ENCODE measurements at regions not wholly inside any gene's neighbourhood (a gene's known extent, or its start where the extent isn't known, plus 50 kb on each side); places are given as distances from the start of the nearest gene placed in this dataset.

DNA sequence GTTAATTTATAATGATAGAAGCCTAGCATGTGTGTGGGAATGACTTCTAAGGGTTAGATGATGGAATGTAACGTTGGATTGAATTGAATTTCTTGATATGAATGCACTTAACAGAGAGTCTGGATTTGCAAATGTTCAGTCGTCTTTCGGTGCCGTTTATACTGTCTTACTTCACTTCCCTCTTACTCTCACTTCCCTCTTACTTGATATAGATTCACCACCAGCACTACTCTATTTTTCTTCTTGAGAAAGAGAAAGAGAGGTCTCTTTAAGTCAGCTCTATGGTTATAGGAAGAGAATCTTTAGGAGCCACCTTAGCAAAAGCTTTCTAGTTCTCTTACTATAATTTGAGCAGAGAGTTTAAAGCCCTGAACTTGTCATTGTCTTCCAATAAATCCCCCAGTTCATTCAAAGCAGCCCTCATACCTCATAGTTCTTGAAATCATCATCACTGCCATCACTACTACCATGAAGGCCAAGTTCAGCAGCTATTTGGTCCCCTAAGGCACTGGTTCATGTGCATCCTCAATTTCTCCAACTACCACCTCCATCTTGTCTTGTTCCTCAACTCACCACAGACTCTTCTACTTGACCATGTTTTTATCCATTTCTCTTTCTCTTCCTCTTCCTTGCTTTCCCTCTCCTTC is 501.7 kb upstream of the TCF4 start:
- H3K4me3 Mint-ChIP-seq: no peak overlapping the region
- peaks cover 7% of the 10 kb centered on the region for H3K4me1 Mint-ChIP-seq
- no peak overlapping the region for H3K27ac Mint-ChIP-seq
- no peaks in the 10 kb centered on the region for H3K9me3 Mint-ChIP-seq
- no peak for DNase-seq (ENCODE audit: low spot score in 2 of 2, unreplicated experiment in 2 of 2)
- H3K27me3 Mint-ChIP-seq (ENCODE audit: low read depth): no peaks in the 10 kb centered on the region
- TF ChIP-seq, protein P1, sequence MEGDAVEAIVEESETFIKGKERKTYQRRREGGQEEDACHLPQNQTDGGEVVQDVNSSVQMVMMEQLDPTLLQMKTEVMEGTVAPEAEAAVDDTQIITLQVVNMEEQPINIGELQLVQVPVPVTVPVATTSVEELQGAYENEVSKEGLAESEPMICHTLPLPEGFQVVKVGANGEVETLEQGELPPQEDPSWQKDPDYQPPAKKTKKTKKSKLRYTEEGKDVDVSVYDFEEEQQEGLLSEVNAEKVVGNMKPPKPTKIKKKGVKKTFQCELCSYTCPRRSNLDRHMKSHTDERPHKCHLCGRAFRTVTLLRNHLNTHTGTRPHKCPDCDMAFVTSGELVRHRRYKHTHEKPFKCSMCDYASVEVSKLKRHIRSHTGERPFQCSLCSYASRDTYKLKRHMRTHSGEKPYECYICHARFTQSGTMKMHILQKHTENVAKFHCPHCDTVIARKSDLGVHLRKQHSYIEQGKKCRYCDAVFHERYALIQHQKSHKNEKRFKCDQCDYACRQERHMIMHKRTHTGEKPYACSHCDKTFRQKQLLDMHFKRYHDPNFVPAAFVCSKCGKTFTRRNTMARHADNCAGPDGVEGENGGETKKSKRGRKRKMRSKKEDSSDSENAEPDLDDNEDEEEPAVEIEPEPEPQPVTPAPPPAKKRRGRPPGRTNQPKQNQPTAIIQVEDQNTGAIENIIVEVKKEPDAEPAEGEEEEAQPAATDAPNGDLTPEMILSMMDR (IDR thresholded peaks at IDR 0.05; ENCODE audit: unreplicated experiment): no peak
- H3K36me3 Mint-ChIP-seq: no peaks in the 10 kb centered on the region

DNA sequence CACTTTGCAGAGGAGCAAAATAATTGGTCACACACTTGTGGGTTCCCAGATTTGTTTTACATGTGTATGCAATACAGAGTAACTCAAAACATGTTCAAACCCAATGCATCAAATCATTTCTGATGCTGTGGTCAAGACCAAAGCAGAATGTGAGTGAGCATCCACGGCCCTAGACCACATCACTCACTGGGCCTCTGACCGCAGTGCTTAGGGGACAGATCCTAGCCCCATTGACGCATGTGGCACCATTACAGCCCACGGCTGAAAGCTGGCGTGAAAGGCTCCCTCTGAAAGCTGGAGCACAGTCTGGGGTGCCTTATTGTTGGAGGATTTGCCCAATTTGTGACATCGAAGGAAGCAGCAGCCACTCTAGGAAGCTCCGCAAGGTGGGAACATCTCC is 498.8 kb upstream of the TCF4 start:
- no peaks in the 10 kb centered on the region for H3K36me3 Mint-ChIP-seq

DNA sequence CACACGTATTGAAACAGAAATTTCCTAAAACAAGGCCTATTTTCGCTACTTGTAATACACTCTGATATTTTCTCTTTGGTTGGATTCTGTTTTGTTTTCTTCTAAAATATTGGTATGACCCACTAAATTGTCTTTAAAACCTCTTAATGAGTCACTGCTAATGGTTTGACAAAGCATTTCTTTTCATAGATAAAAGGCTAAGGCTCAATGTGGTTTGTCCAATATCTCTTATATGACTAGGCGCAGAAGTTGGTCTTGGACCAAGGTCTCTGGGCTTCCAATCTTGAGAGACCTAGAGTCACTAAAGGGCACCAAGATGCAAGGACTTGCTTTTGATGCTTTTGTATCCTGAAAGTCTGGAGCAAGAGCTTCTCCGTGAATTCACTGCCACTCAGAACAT is 498.2 kb upstream of the TCF4 start:
- H3K9me3 Mint-ChIP-seq: no peaks in the 10 kb centered on the region
- TF ChIP-seq, protein P1 (IDR thresholded peaks at IDR 0.05; ENCODE audit: unreplicated experiment): no peak

More for the DNA sequence above, 498.8 kb upstream of the TCF4 start:
- no peak overlapping the region for H3K4me3 Mint-ChIP-seq
- no peak overlapping the region for H3K27ac Mint-ChIP-seq
- TF ChIP-seq, protein P1 (IDR thresholded peaks at IDR 0.05; ENCODE audit: unreplicated experiment): no peak
- no peaks in the 10 kb centered on the region for H3K9me3 Mint-ChIP-seq
- DNase-seq (ENCODE audit: low spot score in 2 of 2, unreplicated experiment in 2 of 2): no peak
- H3K4me1 Mint-ChIP-seq: peaks cover 22% of the 10 kb centered on the region
- no peaks in the 10 kb centered on the region for H3K27me3 Mint-ChIP-seq (ENCODE audit: low read depth)

DNA sequence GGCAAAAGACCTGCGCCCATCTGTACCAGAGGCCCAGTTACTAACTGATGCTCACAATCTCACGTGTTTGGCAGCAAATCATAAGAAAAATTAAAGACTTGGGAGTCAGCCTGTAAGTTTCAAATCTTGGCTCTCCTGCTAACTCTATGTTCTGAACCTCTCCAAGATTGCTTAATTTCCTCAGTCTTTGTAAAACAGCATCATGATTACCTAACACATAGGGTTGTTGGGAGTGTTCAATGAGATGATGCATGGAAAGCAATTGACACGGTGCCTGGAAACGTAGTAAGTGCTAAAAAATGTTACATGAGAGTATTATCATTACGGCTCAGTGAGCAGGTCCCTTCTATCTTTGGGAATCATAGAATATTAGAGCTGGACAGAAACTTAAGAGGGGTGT is 497.6 kb upstream of the TCF4 start:
- no peaks in the 10 kb centered on the region for H3K27me3 Mint-ChIP-seq (ENCODE audit: low read depth)
- no peak for DNase-seq (ENCODE audit: low spot score in 2 of 2, unreplicated experiment in 2 of 2)
- peaks cover 22% of the 10 kb centered on the region for H3K4me1 Mint-ChIP-seq
- H3K36me3 Mint-ChIP-seq: no peaks in the 10 kb centered on the region
- H3K27ac Mint-ChIP-seq: no peak overlapping the region
- H3K4me3 Mint-ChIP-seq: no peak overlapping the region
- TF ChIP-seq, protein P1 (IDR thresholded peaks at IDR 0.05; ENCODE audit: unreplicated experiment): no peak
- no peaks in the 10 kb centered on the region for H3K9me3 Mint-ChIP-seq

More for the DNA sequence above, 498.2 kb upstream of the TCF4 start:
- Mint-ChIP-seq H3K27ac (no peak overlapping the region), H3K4me3 (no peak overlapping the region), H3K4me1 (peaks cover 22% of the 10 kb centered on the region), H3K27me3 (ENCODE audit: low read depth) (no peaks in the 10 kb centered on the region), H3K36me3 (no peaks in the 10 kb centered on the region)
- DNase-seq (ENCODE audit: low spot score in 2 of 2, unreplicated experiment in 2 of 2): no peak

DNA sequence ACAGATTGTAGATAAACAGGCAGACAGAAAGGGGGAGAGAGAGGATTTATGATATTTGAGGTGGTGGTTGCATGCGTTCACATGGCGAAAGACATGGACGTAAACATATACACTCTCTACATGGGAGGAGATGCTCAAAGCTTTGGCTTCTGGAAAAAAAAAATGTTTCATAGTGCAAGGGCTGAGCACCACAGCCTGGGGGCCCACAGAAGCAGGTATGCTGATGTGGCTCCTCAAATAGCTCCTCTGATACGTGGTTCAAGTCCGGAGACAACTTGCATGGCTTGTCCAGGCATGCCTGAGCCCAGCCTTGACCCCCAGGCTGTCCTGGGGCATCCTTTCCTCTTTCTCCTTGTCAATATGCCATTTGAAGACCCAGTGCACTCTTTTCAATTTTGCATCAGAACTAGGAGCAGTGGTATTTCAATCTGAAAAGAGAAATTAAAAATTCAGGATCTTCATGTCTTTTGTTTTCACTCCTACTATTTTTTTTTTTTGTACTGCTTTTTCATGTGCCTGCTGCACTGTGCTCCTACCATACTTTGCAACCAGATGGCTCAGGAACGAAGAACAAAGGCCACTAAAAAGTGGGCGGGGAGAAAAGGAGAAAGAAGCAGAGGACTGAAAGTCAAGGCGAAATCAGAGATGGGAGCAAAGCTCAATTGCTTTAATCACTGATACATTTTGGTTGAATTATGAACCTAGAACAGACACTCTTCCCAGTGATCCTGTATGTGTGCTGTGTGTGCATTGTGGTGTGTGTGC is 495.7 kb upstream of the TCF4 start:
- H3K27me3 Mint-ChIP-seq (ENCODE audit: low read depth): no peaks in the 10 kb centered on the region
- no peaks in the 10 kb centered on the region for H3K36me3 Mint-ChIP-seq
- H3K9me3 Mint-ChIP-seq: no peaks in the 10 kb centered on the region
- H3K4me3 Mint-ChIP-seq: no peak overlapping the region
- TF ChIP-seq, protein P1 (IDR thresholded peaks at IDR 0.05; ENCODE audit: unreplicated experiment): no peak
- H3K27ac Mint-ChIP-seq: peak overlapping the region; percentile 45
- H3K4me1 Mint-ChIP-seq: peaks cover 22% of the 10 kb centered on the region
- DNase-seq (ENCODE audit: low spot score in 2 of 2, unreplicated experiment in 2 of 2): no peak
